Liver (tissue), 3 donors: ENCODE measurements at regions not wholly inside any gene's neighbourhood (a gene's known extent, or its start where the extent isn't known, plus 50 kb on each side); places are given as distances from the start of the nearest gene placed in this dataset.

Experiments used
- CTCF ChIP-seq: fragments of 150-350 bp; IDR thresholded peaks from 2 replicates; pipeline ENCODE4 v1.5.1; 2017; ENCODE audit warnings: improper control_type of control experiment, low read depth, low read length; ENCODE audit not compliant: missing input control
- FOXA1 ChIP-seq: IDR thresholded peaks from 2 replicates; pipeline ENCODE4 v1.6.1; 2016; ENCODE audit warnings: antibody characterized with exemption
- GABPA ChIP-seq, 2 donors: IDR thresholded peaks in 1 of 2; conservative IDR thresholded peaks in 1 of 2; 2 replicates each; pipeline ENCODE4 v1.6.1; 2016; ENCODE audit warnings: antibody characterized with exemption in 2 of 2, mild to moderate bottlenecking in 1 of 2, moderate library complexity in 1 of 2
- MAX ChIP-seq: IDR thresholded peaks from 2 replicates; pipeline ENCODE4 v1.6.1; 2016; ENCODE audit warnings: antibody characterized with exemption
- REST ChIP-seq: IDR thresholded peaks from 2 replicates; pipeline ENCODE4 v1.6.1; 2016; ENCODE audit warnings: antibody characterized with exemption, mild to moderate bottlenecking
- RXRA ChIP-seq, 2 donors: IDR thresholded peaks; 2 replicates each; pipeline ENCODE4 v1.6.1; 2017 to 2018; ENCODE audit warnings: antibody characterized with exemption in 2 of 2, mild to moderate bottlenecking in 1 of 2
- SP1 ChIP-seq: IDR thresholded peaks from 2 replicates; pipeline ENCODE4 v1.6.1; 2018; ENCODE audit warnings: antibody characterized with exemption, mild to moderate bottlenecking
- TAF1 ChIP-seq: conservative IDR thresholded peaks from 2 replicates; pipeline ENCODE4 v1.6.1; 2016; ENCODE audit warnings: antibody characterized with exemption, mild to moderate bottlenecking
- YY1 ChIP-seq: IDR thresholded peaks from 2 replicates; pipeline ENCODE4 v1.6.1; 2016; ENCODE audit warnings: antibody characterized with exemption, mild to moderate bottlenecking
- ZBTB33 ChIP-seq: IDR thresholded peaks from 2 replicates; pipeline ENCODE4 v1.6.1; 2016; ENCODE audit warnings: antibody characterized with exemption
- donor health status: healthy.
- donor health status: healthy.

GRCh38 chr6:28609672-28610071 is 84.0 kb downstream of the GPX5 start:
- no peak for TF ChIP-seq CTCF
- TF ChIP-seq TAF1 = no peak
- no peak for TF ChIP-seq GABPA (IDR thresholded peaks at IDR 0.05 in 1 of 2, conservative IDR thresholded peaks at IDR 0.05 in 1 of 2)
- no peak for TF ChIP-seq YY1
- no peak for TF ChIP-seq REST
- TF ChIP-seq RXRA (IDR thresholded peaks at IDR 0.05) = no peak
- no peak for TF ChIP-seq SP1
- no peak for TF ChIP-seq FOXA1
- TF ChIP-seq MAX = no peak
- TF ChIP-seq ZBTB33 = no peak
